ENCODE measurements at regions not wholly inside any gene's neighbourhood (a gene's known extent, or its start where the extent isn't known, plus 50 kb on each side); places are given as distances from the start of the nearest gene placed in this dataset.

DNA sequence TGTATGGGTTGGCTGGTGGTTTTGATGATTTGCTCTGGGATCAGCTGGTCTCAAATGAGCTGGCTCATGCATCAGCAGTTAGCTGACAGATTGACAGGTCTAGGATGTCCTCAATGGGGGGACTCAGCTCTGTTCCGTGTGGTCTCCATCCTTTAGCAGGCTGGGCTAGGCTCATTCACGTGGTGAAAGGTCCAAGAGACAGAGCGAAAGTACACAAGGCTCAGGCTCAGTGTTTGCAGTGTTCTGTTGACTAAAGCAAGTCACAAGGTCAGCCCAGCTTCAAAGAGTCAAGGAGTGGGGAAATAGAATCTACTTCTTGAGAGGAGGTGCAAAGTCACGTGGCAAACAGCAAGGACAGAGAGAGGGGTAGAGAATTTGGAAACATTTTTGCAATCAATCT lies 126.5 kb upstream of the CMC1 start (continued):
- no peak for TF ChIP-seq ZIK1 (CRISPR knock-in tag; IDR thresholded peaks at IDR 0.05; ENCODE audit: borderline replicate concordance, low read depth)
- TF ChIP-seq ZNF34 (CRISPR knock-in tag; IDR thresholded peaks at IDR 0.05; ENCODE audit: borderline replicate concordance): no peak
- peak; percentile 97 for TF ChIP-seq ZBTB7B (CRISPR knock-in tag; IDR thresholded peaks at IDR 0.05)
- TF ChIP-seq, protein P1, sequence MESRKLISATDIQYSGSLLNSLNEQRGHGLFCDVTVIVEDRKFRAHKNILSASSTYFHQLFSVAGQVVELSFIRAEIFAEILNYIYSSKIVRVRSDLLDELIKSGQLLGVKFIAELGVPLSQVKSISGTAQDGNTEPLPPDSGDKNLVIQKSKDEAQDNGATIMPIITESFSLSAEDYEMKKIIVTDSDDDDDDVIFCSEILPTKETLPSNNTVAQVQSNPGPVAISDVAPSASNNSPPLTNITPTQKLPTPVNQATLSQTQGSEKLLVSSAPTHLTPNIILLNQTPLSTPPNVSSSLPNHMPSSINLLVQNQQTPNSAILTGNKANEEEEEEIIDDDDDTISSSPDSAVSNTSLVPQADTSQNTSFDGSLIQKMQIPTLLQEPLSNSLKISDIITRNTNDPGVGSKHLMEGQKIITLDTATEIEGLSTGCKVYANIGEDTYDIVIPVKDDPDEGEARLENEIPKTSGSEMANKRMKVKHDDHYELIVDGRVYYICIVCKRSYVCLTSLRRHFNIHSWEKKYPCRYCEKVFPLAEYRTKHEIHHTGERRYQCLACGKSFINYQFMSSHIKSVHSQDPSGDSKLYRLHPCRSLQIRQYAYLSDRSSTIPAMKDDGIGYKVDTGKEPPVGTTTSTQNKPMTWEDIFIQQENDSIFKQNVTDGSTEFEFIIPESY (CRISPR knock-in tag; IDR thresholded peaks at IDR 0.05): peak; percentile 46; the same call in 1 of the 2 replicates
- no peak for TF ChIP-seq MED8 (CRISPR knock-in tag; IDR thresholded peaks at IDR 0.05; ENCODE audit: insufficient replicate concordance)
- TF ChIP-seq ZNF776 (CRISPR knock-in tag; IDR thresholded peaks at IDR 0.05): no peak
- TF ChIP-seq MYNN (CRISPR knock-in tag; IDR thresholded peaks at IDR 0.05; ENCODE audit: low read depth): no peak
- no peak for TF ChIP-seq ZNF790 (CRISPR knock-in tag; IDR thresholded peaks at IDR 0.05; ENCODE audit: borderline replicate concordance)
- TF ChIP-seq AHR (CRISPR knock-in tag; IDR thresholded peaks at IDR 0.05): no peak
- TF ChIP-seq, protein P2, sequence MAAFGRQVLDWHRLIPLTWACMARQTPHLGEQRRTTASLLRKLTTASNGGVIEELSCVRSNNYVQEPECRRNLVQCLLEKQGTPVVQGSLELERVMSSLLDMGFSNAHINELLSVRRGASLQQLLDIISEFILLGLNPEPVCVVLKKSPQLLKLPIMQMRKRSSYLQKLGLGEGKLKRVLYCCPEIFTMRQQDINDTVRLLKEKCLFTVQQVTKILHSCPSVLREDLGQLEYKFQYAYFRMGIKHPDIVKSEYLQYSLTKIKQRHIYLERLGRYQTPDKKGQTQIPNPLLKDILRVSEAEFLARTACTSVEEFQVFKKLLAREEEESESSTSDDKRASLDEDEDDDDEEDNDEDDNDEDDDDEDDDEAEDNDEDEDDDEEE (CRISPR knock-in tag; IDR thresholded peaks at IDR 0.05): peak; percentile 59; the same call in 1 of the 2 replicates
- TF ChIP-seq EP300 (IDR thresholded peaks at IDR 0.05; ENCODE audit: low read depth in 2 of 2, low read length in 2 of 2): peak in 1 of 2 experiments; percentile 93; a peak in 2 of 4 replicates
- peak; percentile 89; the same call in 1 of the 2 replicates for TF ChIP-seq EP300 (CRISPR knock-in tag; IDR thresholded peaks at IDR 0.05; ENCODE audit: borderline replicate concordance)
- TF ChIP-seq, protein P3, sequence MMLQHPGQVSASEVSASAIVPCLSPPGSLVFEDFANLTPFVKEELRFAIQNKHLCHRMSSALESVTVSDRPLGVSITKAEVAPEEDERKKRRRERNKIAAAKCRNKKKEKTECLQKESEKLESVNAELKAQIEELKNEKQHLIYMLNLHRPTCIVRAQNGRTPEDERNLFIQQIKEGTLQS (CRISPR knock-in tag; IDR thresholded peaks at IDR 0.05): no peak
- no peak for TF ChIP-seq CBX1 (IDR thresholded peaks at IDR 0.05; ENCODE audit: low read depth)
- TF ChIP-seq NFATC3 (CRISPR knock-in tag; IDR thresholded peaks at IDR 0.05): no peak
- peak; percentile 90; the same call in 1 of the 2 replicates for TF ChIP-seq CBX5 (CRISPR knock-in tag; IDR thresholded peaks at IDR 0.05; ENCODE audit: borderline replicate concordance)
- TF ChIP-seq ZNF263 (CRISPR knock-in tag; IDR thresholded peaks at IDR 0.05): 0 out of 2 replicates have a peak, but pooled peaks have one; percentile 31
- TF ChIP-seq MAF1 (CRISPR knock-in tag; IDR thresholded peaks at IDR 0.05; ENCODE audit: borderline replicate concordance): no peak
- peak; percentile 72; the same call in 1 of the 2 replicates for TF ChIP-seq ZNF160 (CRISPR knock-in tag; IDR thresholded peaks at IDR 0.05)
- TF ChIP-seq TSC22D2 (CRISPR knock-in tag; IDR thresholded peaks at IDR 0.05; ENCODE audit: borderline replicate concordance): no peak; the same call in 1 of the 2 replicates
- no peak; the same call in 1 of the 2 replicates for TF ChIP-seq JUN (CRISPR knock-in tag; IDR thresholded peaks at IDR 0.05)
- TF ChIP-seq STAG1 (CRISPR knock-in tag; IDR thresholded peaks at IDR 0.05): peak; percentile 22; the same call in 1 of the 2 replicates
- TF ChIP-seq ZSCAN22 (CRISPR knock-in tag; IDR thresholded peaks at IDR 0.05): no peak
- peak; percentile 93 for TF ChIP-seq FOXO1 (CRISPR knock-in tag; IDR thresholded peaks at IDR 0.05)
- TF ChIP-seq ZNF343 (CRISPR knock-in tag; IDR thresholded peaks at IDR 0.05): peak; percentile 61; the same call in 1 of the 2 replicates
- no peak for TF ChIP-seq ZNF746 (CRISPR knock-in tag; IDR thresholded peaks at IDR 0.05)
- TF ChIP-seq, protein P4, sequence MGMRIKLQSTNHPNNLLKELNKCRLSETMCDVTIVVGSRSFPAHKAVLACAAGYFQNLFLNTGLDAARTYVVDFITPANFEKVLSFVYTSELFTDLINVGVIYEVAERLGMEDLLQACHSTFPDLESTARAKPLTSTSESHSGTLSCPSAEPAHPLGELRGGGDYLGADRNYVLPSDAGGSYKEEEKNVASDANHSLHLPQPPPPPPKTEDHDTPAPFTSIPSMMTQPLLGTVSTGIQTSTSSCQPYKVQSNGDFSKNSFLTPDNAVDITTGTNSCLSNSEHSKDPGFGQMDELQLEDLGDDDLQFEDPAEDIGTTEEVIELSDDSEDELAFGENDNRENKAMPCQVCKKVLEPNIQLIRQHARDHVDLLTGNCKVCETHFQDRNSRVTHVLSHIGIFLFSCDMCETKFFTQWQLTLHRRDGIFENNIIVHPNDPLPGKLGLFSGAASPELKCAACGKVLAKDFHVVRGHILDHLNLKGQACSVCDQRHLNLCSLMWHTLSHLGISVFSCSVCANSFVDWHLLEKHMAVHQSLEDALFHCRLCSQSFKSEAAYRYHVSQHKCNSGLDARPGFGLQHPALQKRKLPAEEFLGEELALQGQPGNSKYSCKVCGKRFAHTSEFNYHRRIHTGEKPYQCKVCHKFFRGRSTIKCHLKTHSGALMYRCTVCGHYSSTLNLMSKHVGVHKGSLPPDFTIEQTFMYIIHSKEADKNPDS (CRISPR knock-in tag; IDR thresholded peaks at IDR 0.05): no peak
- peak; percentile 57; the same call in 1 of the 2 replicates for TF ChIP-seq ZNF335 (CRISPR knock-in tag; IDR thresholded peaks at IDR 0.05)

Data from HepG2 (cell line).